Ovary (tissue), 3 donors: ENCODE measurements at regions not wholly inside any gene's neighbourhood (a gene's known extent, or its start where the extent isn't known, plus 50 kb on each side); places are given as distances from the start of the nearest gene placed in this dataset.

Experiments used
- CTCF ChIP-seq, 3 donors: fragments of 450-650 bp in 2 of 3; fragments of 200-600 bp in 1 of 3; IDR thresholded peaks; one replicate each; pipeline versions ENCODE4 v1.5.1 to v1.8.0; 2016 to 2022; ENCODE audit warnings: antibody characterized with exemption in 3 of 3, mild to moderate bottlenecking in 1 of 3
- EP300 ChIP-seq: sonication (generic); formaldehyde crosslinking; IDR thresholded peaks from one replicate; pipeline ENCODE4 v1.6.1; 2017; ENCODE audit warnings: antibody characterized with exemption
- POLR2A ChIP-seq: fragments of 450-650 bp; IDR thresholded peaks from one replicate; pipeline ENCODE4 v1.6.1; 2017; ENCODE audit warnings: antibody characterized with exemption, mild to moderate bottlenecking, moderate library complexity
- donor health status: DM: no; HTN: no; CAD: no.

GRCh38 chr4:31793907-31794306 lies 1073.7 kb downstream of the PCDH7 start:
- TF ChIP-seq CTCF (IDR thresholded peaks at IDR 0.05) (no peak), EP300 (no peak), POLR2A (no peak)
